Natural killer cell (primary cell): ENCODE measurements at regions not wholly inside any gene's neighbourhood (a gene's known extent, or its start where the extent isn't known, plus 50 kb on each side); places are given as distances from the start of the nearest gene placed in this dataset.

Experiments used
- ATAC-seq, 3 donors: fragments of 150-1000 bp in 2 of 3; fragments of 200-7000 bp in 1 of 3; cut with Tn5 transposase; 1 replicate in 1 of 3; 2 replicates in 2 of 3; pipeline ENCODE4 v1.10.0; 2021; ENCODE audit warnings: mild to moderate bottlenecking in 2 of 3, moderate library complexity in 2 of 3
- DNase-seq, 2 donors: peaks; one replicate each; pipeline versions ENCODE4 v3.0.0 to v3.0.0-alpha.2; 2013 to 2021; ENCODE audit warnings: mixed read lengths in 1 of 2
- H3K27ac ChIP-seq: one replicate; pipeline ENCODE4 v1.5.1; 2013; ENCODE audit warnings: mild to moderate bottlenecking, low read length
- H3K27me3 ChIP-seq: one replicate; pipeline ENCODE4 v1.6.1; 2013; ENCODE audit warnings: low read length; ENCODE audit not compliant: control insufficient read depth, insufficient read depth
- H3K36me3 ChIP-seq: one replicate; pipeline ENCODE4 v1.6.1; 2013; ENCODE audit warnings: low read length; ENCODE audit not compliant: control insufficient read depth, insufficient read depth
- H3K4me1 ChIP-seq: one replicate; pipeline ENCODE4 v1.6.1; 2013; ENCODE audit warnings: low read length; ENCODE audit not compliant: control insufficient read depth, insufficient read depth
- H3K4me3 ChIP-seq: one replicate; pipeline ENCODE4 v1.5.1; 2013; ENCODE audit warnings: low read length
- H3K9me3 ChIP-seq: one replicate; pipeline ENCODE4 v1.6.1; 2013; ENCODE audit warnings: low read length; ENCODE audit not compliant: control insufficient read depth, insufficient read depth
- H3K27ac Mint-ChIP-seq, 2 donors: one replicate each; pipeline ENCODE4 v1.8.0; 2022; ENCODE audit warnings: mild to moderate bottlenecking in 2 of 2, mixed read lengths in 2 of 2, moderate library complexity in 1 of 2
- H3K27me3 Mint-ChIP-seq, 2 donors: one replicate each; pipeline ENCODE4 v1.8.0; 2022; ENCODE audit warnings: low read depth in 2 of 2, mixed read lengths in 2 of 2
- H3K36me3 Mint-ChIP-seq: one replicate; pipeline ENCODE4 v1.8.0; 2022; ENCODE audit warnings: mixed read lengths
- H3K4me1 Mint-ChIP-seq, 2 donors: one replicate each; pipeline ENCODE4 v1.8.0; 2022; ENCODE audit warnings: mixed read lengths in 2 of 2
- H3K4me3 Mint-ChIP-seq: one replicate; pipeline ENCODE4 v1.8.0; 2022; ENCODE audit warnings: mild to moderate bottlenecking, moderate library complexity, mixed read lengths
- H3K9me3 Mint-ChIP-seq, 2 donors: one replicate each; pipeline ENCODE4 v1.8.0; 2022; ENCODE audit warnings: mixed read lengths in 2 of 2
- WGBS: methylation state at CpG from one replicate; pipeline ENCODE4 v1.1.7; 2013; ENCODE audit warnings: missing lambda C conversion rate; ENCODE audit not compliant: insufficient coverage; 5-methylcytosine and 5-hydroxymethylcytosine counted together
- intact Hi-C: fragments of 100-400 bp; cut with micrococcal nuclease; formaldehyde crosslinking; loops from one replicate; pipeline ENCODE4 v1.14.2; 2022
- TF ChIP-seq, protein P1 (sequence below): fragments of 200-600 bp; IDR thresholded peaks from one replicate; pipeline ENCODE4 v1.8.0; 2022; ENCODE audit warnings: antibody characterized with exemption

DNA sequence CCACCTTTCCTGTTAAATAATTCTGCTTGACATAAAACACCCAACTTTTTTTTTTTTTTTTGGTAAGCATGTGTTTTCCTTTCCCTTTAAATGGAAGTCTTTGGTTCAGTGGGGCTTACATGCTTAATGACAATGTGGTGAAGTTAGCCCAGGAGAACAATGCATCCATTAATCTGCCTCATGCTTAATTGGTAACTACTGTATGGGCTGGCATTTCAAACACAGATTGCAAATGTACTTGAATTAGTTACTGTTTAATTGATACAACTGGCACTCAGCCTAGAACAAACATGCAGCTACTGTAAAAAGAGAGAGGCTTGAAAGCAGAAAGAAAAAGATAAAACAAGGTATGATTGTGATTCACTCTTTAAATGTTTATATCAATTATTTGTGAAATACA is 483.6 kb upstream of the NOX3 start:
- intact Hi-C loops, result no loop called here
- Mint-ChIP-seq H3K4me3 (no peak overlapping the region), H3K27ac (no peak overlapping the region), H3K27me3 (no peaks in the 10 kb centered on the region), H3K36me3 (no peaks in the 10 kb centered on the region), H3K4me1 (no peaks in the 10 kb centered on the region), H3K9me3 (peaks cover 5 to 8% of the 10 kb centered on the region in 2 donors)
- no peaks in the 10 kb centered on the region for H3K36me3 ChIP-seq
- H3K4me3 ChIP-seq, result no peak overlapping the region
- no peaks in the 10 kb centered on the region for H3K9me3 ChIP-seq
- ATAC-seq, result no peak
- no peaks in the 10 kb centered on the region for H3K4me1 ChIP-seq
- no peak overlapping the region for H3K27ac ChIP-seq
- no peak for DNase-seq
- no peaks in the 10 kb centered on the region for H3K27me3 ChIP-seq
- TF ChIP-seq, protein P1, sequence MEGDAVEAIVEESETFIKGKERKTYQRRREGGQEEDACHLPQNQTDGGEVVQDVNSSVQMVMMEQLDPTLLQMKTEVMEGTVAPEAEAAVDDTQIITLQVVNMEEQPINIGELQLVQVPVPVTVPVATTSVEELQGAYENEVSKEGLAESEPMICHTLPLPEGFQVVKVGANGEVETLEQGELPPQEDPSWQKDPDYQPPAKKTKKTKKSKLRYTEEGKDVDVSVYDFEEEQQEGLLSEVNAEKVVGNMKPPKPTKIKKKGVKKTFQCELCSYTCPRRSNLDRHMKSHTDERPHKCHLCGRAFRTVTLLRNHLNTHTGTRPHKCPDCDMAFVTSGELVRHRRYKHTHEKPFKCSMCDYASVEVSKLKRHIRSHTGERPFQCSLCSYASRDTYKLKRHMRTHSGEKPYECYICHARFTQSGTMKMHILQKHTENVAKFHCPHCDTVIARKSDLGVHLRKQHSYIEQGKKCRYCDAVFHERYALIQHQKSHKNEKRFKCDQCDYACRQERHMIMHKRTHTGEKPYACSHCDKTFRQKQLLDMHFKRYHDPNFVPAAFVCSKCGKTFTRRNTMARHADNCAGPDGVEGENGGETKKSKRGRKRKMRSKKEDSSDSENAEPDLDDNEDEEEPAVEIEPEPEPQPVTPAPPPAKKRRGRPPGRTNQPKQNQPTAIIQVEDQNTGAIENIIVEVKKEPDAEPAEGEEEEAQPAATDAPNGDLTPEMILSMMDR, result no peak

DNA sequence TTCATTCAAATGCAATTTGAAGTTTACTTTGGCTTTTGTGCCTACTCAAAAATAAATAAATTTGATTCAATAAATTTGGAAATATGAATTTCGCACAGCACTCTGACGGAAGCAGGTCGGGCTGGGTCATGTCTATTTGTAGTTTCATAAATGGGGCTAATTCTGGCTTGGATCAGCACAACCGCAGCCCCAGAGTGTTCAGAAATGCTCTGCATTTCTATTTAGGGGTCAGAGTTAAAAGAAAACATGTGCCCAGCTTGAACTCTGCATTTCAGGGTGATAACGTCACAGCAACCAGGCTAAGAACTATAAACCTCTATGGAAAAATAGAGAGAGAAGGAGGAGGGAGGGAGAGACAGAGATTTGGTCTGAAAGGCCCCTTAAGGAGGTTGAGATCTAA is 480.9 kb upstream of the NOX3 start:
- H3K9me3 ChIP-seq, result no peaks in the 10 kb centered on the region
- H3K27ac ChIP-seq, result no peak overlapping the region
- Mint-ChIP-seq H3K36me3 (no peaks in the 10 kb centered on the region), H3K27ac (no peak overlapping the region), H3K9me3 (peaks cover 2 to 5% of the 10 kb centered on the region in 2 donors), H3K4me3 (no peak overlapping the region), H3K4me1 (no peaks in the 10 kb centered on the region), H3K27me3 (no peaks in the 10 kb centered on the region)
- H3K4me1 ChIP-seq, result no peaks in the 10 kb centered on the region
- H3K4me3 ChIP-seq, result no peak overlapping the region
- ATAC-seq (no peak), DNase-seq (no peak)
- TF ChIP-seq, protein P1, result no peak
- no peaks in the 10 kb centered on the region for H3K27me3 ChIP-seq
- 91% methylated on average over 5 of the region's 5 CpGs for WGBS
- intact Hi-C loops, result no loop called here
- no peaks in the 10 kb centered on the region for H3K36me3 ChIP-seq

DNA sequence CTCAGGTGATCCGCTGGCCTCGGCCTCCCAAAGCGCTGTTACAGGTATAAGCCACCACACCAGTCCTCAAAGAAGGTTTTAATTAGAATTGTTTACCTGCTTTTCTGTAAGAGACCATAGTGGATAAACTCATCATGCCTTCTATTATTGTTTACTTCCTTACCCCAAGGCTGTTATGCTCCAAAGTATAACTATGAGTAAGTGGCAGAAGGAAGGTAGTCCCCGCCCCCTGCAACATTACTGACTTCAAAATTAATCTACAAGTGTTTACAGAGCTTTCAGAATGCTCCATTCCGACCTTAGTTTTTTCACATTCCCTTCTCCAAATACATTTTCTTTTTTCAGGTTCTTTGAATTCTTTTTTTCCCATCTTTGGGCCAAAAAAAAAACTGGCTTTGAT is 480.5 kb upstream of the NOX3 start:
- Mint-ChIP-seq H3K4me3 (no peak overlapping the region), H3K27me3 (no peaks in the 10 kb centered on the region), H3K4me1 (no peaks in the 10 kb centered on the region), H3K9me3 (peaks cover 0 to 2% of the 10 kb centered on the region in 2 donors), H3K36me3 (no peaks in the 10 kb centered on the region), H3K27ac (no peak overlapping the region)
- Histone ChIP-seq H3K36me3 (no peaks in the 10 kb centered on the region), H3K27ac (no peak overlapping the region), H3K9me3 (no peaks in the 10 kb centered on the region), H3K4me3 (no peak overlapping the region), H3K27me3 (no peaks in the 10 kb centered on the region), H3K4me1 (no peaks in the 10 kb centered on the region)
- DNase-seq (no peak), ATAC-seq (no peak)
- intact Hi-C loops, result no loop called here
- WGBS, result 80% methylated on average over 5 of the region's 5 CpGs
- TF ChIP-seq, protein P1, result no peak

DNA sequence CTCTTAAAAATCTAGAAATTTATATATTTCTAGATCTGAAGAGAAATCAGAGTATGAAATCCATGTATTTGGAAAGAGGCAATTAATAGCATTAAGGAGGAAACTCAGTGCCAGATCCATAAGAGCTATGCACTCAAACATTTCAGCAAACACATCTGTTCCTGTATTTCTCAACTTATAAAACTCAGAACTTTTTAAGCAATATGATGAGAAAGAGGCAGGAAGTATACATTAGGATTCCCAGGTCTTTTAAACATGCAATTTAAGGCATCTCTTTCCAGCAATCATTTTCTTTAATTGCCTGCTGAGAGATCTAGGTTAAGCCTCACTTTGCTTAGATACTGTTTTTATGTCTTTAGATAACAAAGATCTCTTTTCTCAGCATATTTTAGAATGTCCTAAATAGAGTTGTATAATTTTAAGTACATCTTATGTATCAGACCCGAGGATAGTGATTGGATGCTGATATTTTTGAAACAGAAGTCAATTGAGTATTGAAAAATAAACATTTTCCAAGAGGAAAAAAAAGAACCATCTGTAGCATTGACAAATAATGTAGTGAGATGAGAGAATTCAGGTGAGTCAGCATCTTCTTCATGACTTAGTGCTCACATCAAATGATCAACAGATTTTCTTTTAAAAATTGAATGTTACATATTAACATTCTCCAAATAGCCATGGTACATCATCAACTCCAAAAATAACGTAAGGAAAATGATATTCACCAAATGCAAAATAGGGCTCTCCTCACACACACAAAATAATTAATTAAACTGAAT is 461.4 kb upstream of the NOX3 start:
- peaks cover 0 to 2% of the 10 kb centered on the region in 2 donors for H3K9me3 Mint-ChIP-seq
- no CpG with 5 or more reads among the region's 2 CpGs for WGBS

More for the DNA sequence above, 461.4 kb upstream of the NOX3 start:
- H3K27ac ChIP-seq, result no peak overlapping the region
- H3K27me3 ChIP-seq, result no peaks in the 10 kb centered on the region
- Mint-ChIP-seq H3K4me1 (no peaks in the 10 kb centered on the region), H3K27ac (no peak overlapping the region), H3K36me3 (no peaks in the 10 kb centered on the region), H3K27me3 (no peaks in the 10 kb centered on the region), H3K4me3 (no peak overlapping the region)
- intact Hi-C loops, result no loop called here
- ATAC-seq (no peak), DNase-seq (no peak)
- H3K4me3 ChIP-seq, result no peak overlapping the region
- no peaks in the 10 kb centered on the region for H3K4me1 ChIP-seq
- TF ChIP-seq, protein P1, result no peak
- H3K36me3 ChIP-seq, result no peaks in the 10 kb centered on the region
- H3K9me3 ChIP-seq, result no peaks in the 10 kb centered on the region
